T-helper 2 cell treated with Interferon-gamma antibody and Interleukin-4, amounts not matched to agents 100 ng/mL and 5 ng/mL, for 36 hours (primary cell): ENCODE measurements at regions not wholly inside any gene's neighbourhood (a gene's known extent, or its start where the extent isn't known, plus 50 kb on each side); places are given as distances from the start of the nearest gene placed in this dataset.

ENCODE experiments used
- intact Hi-C: fragments of 100-400 bp; cut with micrococcal nuclease; formaldehyde crosslinking; loops from one replicate; pipeline ENCODE4 v1.15.1; 2023

- intact Hi-C loops, result no loop called here
These were observed 449.5 kb downstream of the LIG4 start for GRCh38 chr13:107765724-107766401.

DNA sequence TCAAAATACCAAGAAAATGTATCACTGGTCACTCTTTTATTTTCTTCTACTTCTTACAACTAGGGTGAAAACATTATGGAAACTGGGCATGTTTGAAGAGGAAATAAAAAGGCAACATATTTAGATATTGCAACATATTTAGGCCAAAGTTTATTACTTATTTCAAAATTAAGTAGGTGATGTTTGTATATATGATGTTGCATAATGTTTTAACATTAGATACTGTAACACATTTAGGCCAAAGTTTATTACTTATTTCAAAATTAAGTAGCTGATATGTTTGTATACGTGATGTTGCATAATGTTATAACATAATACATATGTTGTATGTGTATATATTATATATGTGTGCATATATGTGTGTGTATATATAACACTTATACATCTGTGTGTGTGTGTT is 451.3 kb downstream of the LIG4 start:
- intact Hi-C loops, result no loop called here

DNA sequence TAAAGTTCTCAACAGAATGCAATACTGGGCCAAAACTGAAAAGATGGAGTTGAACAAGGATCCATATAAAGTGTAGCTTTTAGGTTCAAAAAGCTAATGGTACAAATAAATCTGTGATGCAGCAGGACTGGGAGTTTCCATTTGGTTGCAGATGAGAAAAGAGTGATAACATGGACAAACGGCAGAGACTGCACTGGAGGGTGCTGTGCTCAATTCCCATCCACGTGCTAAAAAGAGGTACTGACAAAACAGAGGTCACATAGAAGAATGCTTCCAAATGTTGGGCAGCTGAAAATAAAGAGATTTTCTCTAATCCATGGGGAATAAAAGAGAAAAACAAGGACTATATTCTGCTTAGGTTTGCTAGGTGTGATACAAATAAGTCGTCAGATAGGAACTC is 461.6 kb downstream of the LIG4 start:
- intact Hi-C loops, result no loop called here

DNA sequence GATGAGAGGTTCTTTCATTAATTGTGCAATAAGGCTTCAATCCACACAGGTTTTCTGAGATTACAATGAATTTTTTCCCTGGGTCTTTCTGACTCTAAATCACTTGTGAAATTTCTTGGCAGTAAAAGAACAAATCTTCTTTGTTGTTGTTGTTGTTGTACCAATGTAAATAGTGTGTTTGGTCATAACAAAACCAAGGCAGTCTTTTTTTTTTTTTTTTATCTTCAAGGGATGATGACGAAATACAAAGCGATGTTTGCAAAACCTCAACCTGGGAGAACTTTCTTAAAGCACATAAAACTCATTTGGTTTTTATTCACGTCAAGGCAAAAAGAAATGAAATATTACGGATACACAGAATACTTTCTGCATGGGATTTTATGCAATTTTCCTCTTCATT is 462.0 kb downstream of the LIG4 start:
- intact Hi-C loops, result no loop called here

DNA sequence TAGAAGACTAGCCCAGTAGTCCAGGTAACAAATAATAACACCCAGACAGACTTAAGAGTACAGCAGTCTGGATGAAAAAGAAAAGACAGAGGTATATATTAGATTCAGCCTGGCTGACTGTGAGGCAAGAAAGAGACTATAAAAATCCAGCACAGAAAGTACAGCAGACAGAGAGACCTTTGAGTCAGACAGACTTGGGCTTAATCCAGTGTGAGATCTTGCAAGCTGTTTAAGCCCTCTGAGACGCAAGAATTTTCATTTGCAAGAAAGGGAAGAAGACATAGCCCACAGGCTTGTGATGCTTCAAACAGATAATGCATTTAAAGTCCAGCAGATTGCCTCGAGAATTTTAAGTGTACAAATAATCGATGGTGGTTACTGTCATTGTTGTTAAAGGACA is 471.4 kb downstream of the LIG4 start:
- intact Hi-C loops, result no loop called here

- intact Hi-C loops, result no loop called here
These were observed 471.8 kb downstream of the LIG4 start for GRCh38 chr13:107743526-107743925.

DNA sequence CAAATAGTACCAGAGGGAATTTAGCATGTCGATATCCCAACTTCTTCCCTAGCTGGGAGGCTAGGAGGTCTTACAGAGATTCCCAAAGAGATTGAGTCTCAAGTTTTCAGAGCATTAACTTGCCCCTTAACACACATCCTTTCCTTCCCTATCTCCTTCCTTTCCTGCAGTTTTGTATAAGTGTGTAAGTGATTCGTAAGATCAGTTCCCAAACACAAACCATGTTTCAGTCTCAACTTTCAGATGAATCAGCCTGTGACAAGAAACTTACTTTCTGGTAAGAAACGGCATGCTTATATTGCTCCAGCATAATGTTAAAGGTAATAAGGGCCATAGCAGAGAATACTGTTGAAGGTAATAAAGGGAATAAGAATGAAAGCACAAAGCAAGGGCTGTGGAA is 472.2 kb downstream of the LIG4 start:
- intact Hi-C loops, result no loop called here

GRCh38 chr13:107742544-107742943 is 472.8 kb downstream of the LIG4 start:
- intact Hi-C loops, result no loop called here

DNA sequence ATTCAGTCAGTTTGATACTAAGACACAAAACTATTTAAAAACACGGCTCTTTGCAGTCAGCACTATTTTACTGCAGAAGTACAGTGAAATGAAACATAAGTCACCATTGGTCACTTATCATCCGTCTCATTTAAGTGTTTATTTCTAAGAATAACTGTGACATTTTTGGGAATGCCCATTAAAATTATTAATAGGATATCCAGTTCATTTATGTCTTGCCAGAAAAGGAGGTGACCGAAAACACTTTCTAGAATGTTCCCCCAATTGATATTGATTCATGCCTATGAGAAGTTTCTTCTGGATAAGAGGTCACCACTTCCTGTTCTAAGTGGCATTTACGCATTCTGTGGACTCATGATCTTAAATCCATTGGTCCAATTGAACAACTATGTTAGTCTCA is 477.3 kb downstream of the LIG4 start:
- intact Hi-C loops, result no loop called here

DNA sequence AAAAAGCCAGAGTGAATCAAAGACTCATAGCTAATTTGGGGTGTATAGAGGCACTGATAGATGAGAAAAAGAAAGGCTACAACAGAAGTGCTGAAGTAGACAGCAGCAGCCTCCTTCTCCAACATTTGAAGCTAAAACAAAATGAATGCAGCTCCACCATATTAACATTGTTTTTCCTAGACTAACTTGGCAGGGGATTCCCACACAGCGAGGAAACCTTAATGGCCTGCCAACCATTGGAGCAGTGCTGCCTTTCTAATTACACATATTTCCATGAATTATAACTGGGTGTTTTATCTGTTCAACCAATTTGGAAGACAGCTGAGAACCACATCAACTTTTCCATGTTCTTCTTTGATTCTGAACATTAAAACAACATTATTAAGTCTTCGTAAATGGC is 478.6 kb downstream of the LIG4 start:
- intact Hi-C loops, result no loop called here

DNA sequence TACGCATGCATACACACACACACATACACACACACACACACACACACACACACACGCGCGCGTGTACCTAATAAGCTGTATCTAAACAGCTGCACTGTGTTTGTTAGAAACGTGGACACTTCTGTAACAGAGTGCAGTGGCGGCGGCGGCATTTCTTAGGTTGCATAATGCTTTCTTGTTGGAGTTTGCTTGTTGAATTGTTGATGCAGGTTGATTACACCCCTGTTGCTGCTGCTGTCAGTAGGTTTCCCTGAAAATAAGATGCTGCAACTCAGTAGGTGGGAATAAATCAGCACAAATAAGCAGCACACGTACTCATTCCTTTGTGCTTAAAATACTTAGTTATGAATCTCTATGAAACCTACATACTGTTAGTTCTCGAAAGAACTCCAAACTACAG is 479.2 kb downstream of the LIG4 start:
- intact Hi-C loops, result no loop called here

- intact Hi-C loops, result no loop called here
These were observed 480.3 kb downstream of the LIG4 start for GRCh38 chr13:107734891-107735625.

DNA sequence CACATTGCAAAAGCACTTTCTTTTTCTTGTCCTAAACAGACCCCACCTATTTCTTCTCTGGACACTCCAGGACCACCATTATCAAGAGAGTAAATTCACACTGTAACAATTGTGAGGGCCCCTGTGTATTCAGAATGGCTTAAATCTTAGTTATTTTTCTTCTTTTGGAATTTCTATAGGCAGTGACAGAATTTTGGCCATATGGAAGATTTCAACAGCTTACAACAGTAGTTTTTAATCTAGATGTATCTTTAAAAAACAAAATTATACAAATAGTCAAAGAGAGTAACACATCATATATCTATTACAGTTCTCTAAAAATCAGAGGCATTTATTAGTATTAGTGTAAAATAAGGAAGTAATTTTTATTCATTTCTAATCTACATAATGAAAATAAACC is 482.1 kb downstream of the LIG4 start:
- intact Hi-C loops, result no loop called here

DNA sequence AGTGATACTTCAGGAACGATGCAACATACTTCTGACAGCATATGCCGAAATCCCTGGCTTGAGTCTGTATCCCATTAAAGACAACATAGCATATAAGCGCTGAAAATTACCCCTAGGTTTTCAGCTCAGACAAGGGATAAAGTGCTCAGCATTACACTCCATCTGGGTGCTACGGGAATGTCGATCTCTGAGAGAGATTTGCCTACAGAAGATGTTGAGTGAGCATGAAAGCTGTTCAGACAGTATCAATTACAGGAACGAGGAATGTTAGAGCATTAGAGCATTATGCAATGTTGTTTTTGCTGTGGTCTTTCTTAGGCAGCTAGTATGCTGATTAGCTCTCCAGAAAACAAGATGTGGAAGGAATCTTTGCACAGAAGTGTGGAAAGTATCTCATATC is 484.5 kb downstream of the LIG4 start:
- intact Hi-C loops, result no loop called here

DNA sequence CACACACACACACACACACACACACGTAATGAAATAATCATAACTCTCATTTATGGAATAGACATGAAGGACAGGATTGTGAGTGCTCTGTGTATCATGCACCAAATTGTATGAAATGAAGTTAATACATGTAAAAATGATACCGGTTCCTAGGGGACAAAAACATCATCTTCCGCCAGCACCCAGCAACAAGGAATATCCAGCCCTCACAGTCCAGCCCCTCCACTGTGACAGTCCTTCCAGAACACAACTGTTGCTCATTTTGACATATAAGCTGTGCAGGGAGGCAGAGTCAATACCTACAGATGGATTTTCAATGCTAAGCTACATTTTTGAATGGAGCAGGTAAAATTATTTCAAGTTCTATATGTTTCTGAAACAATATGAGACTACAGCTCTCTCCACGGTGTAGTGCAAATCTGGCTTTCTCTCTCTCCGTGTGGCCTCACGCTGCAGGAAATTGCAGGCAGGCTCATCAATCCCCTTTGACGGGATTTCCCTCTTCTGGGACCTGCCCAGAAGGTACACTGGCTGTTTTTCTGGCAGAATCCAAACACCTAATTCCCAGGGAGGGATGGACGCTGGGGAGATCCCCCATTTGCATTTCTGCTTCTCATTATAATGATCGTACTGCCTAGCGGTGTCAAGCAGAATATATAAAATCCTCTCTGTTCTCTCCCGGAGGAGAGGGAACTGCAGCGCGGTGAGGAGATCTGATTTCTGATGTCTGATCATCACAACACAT is 494.0 kb downstream of the LIG4 start:
- intact Hi-C loops, result no loop called here

DNA sequence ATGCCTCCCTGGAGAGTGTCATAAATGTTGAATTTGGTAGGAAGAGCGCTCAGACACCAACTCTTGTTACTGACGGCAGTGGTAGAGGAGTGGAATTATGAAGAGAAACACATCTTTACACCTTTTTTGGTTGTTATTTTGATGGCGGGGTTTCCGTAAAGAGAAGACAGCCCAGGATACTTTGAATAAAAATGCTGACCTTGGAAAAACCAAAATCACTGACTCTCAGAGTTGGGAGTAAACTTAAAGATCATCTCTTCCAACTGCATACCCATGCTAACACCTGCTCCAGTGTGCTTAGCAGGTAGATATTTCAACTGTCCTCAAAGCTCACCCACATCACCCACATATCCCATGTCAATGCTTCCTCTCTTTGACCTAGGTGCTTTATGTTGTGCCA is 498.6 kb downstream of the LIG4 start:
- intact Hi-C loops, result no loop called here

DNA sequence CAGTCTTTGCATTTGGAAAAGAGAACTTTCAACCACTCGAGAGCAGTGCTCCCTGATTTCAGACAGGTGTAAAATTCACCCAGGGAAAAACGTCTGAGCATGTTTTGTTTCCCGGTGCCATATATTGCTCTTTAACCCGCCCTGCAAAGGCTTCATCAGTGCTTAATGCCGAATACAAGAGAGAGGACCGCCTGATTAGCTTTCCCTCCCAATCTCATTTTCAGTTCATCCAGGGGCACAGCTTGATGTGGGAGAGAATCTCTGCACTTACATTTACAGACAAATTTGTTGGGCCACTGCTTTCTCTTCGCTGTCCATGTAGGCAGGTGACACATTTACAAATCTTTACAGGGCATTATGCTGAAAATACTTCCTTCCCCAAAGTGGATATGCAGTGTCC is 499.1 kb downstream of the LIG4 start:
- intact Hi-C loops, result no loop called here

DNA sequence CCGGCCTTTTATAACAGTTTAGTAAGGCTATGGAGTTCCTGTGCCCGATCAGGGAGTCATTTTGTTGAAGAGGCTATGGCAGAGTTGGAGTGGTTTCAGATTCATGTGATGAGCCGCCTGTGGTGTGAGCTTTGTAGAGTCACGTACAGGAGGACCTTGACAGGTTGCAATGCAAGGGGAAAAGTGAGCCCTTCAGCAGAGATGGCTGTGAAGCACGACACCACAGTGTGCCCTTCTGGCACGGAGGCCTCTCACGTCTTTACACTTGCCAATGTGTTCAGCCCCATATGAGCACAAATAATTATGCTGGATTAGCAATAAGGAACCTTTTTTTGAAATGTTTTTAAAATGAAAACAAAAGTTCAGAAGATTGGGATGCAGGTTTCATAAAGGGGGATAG is 499.8 kb downstream of the LIG4 start:
- intact Hi-C loops, result no loop called here

DNA sequence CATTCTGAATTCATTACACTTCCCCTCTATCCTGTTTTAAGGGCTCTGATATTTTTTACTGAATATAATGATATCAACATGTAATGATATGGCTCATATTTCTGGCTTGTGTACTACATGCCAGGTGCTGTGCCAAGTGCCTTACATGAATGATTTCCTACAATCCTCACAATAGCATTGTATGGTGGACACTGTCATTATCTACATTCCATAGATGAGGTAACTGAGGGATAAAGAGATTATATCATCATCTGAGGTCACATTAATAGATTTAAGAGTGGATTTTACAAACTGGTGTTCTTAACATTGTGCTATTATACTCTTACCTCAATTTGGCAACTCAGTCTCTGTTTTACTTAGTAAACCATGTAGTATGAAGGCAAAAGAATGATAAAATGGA is 502.0 kb downstream of the LIG4 start:
- intact Hi-C loops, result no loop called here

DNA sequence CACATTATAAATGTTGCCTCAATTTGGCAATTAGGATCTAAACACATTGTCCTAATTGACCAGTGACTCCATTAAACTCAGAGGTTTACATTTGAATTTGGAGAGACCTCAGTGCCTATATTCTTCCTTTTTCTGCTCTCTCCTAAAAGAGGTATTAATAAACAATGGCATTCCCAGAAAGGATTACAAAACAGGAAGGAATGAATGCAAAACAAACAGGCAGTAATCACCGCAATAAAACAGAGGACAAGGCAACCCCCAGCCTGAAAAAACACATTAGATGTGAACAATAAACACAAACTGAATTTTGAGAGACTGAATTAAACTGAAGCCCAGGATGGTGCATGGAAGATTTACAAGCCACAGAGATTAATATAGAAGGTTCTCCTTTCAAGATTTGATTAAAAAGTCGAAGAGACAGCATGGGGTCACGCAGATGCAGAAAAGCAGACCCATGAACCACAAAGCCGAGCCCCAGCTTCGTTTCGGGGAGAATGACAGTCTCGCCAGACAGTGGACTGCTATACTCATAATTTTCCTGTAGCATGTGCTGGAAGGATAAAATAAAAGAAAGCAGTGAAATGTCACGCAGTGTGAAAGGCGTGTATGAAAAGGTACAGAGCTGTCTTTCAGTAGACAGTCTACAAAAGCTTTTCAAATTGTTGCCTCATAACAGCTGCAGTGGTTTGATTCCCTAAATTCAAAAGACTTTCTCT is 503.0 kb downstream of the LIG4 start:
- intact Hi-C loops, result no loop called here

DNA sequence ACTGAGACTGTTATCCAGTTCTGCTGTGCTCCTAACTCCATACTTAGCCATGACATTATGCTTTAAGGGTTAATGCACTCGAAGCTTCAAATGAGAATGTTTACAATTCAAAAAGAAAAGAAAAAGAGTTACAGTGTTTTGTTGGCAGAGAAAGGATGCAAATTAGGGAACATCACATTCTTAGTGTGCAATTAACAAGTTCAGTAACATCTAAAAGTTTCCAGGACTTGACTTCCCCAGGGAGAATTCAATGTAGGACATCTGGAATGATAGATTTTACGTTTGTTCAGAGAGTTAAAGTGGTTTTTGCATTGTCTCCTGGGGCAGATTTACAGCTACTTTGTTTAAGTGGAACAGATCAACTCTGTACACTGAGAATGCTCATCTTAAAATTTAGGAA is 525.2 kb downstream of the LIG4 start:
- intact Hi-C loops, result no loop called here

DNA sequence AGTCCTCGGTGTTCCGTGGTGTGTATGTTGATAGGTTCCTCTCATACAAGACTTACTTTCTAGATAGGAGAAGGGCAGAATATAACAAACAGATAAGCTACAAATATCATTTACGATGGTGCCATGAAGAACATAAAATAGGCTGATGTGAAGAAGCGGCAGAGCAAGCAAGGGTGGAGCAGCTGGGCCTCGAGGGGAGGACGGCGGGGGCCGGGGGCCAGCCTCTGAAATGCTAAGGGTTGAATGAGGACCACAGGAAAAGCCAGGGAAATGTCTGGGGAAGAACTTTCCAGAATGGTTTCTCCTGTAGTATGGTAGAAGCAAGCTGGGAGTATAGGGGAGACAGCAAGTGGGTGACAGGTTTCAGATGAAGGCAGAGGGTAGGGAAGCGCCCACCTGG is 529.5 kb downstream of the LIG4 start:
- intact Hi-C loops, result no loop called here
